GM12891 (cell line): ENCODE measurements at regions not wholly inside any gene's neighbourhood (a gene's known extent, or its start where the extent isn't known, plus 50 kb on each side); places are given as distances from the start of the nearest gene placed in this dataset.

Experiments
- POLR2A ChIP-seq: IDR thresholded peaks from 2 replicates; pipeline ENCODE4 v1.6.1; 2011; ENCODE audit warnings: low read depth, low read length, control low read depth
- POLR2AphosphoS5 ChIP-seq: IDR thresholded peaks from 2 replicates; pipeline ENCODE4 v1.6.1; 2011; ENCODE audit warnings: low read depth, low read length, control low read depth

- TF ChIP-seq POLR2AphosphoS5 (no peak), POLR2A (no peak)
Observed at GRCh38 chr11:103805688-103806009, 230.8 kb upstream of the DDI1 start.
